Esophagus muscularis mucosa (tissue), 4 donors: ENCODE measurements at regions not wholly inside any gene's neighbourhood (a gene's known extent, or its start where the extent isn't known, plus 50 kb on each side); places are given as distances from the start of the nearest gene placed in this dataset.

ENCODE experiments used
- DNase-seq: peaks from one replicate; pipeline ENCODE4 v3.0.0-alpha.2; 2017; ENCODE audit errors: extremely low spot score
- H3K27ac ChIP-seq, 4 donors: fragments of 200-600 bp; sonication (generic); replicated peaks in 1 of 4; 1 replicate in 3 of 4; 2 replicates in 1 of 4; pipeline ENCODE4 v1.5.1; 2016 to 2019; ENCODE audit warnings: mild to moderate bottlenecking in 1 of 4
- H3K27me3 ChIP-seq, 4 donors: fragments of 200-600 bp; sonication (generic); one replicate each; pipeline versions ENCODE4 v1.5.1 to v1.6.0; 2016 to 2019
- H3K36me3 ChIP-seq, 4 donors: fragments of 200-600 bp; sonication (generic); one replicate each; pipeline ENCODE4 v1.5.1; 2016 to 2019
- H3K4me1 ChIP-seq, 4 donors: fragments of 200-600 bp; sonication (generic); one replicate each; pipeline ENCODE4 v1.5.1; 2016 to 2019
- H3K4me3 ChIP-seq, 4 donors: fragments of 200-600 bp; sonication (generic); 1 replicate in 2 of 4; 2 replicates in 2 of 4; pipeline ENCODE4 v1.5.1; 2016 to 2019; ENCODE audit warnings: mild to moderate bottlenecking in 4 of 4, moderate library complexity in 1 of 4
- H3K9me3 ChIP-seq, 4 donors: fragments of 200-600 bp; sonication (generic); 1 replicate in 3 of 4; 2 replicates in 1 of 4; pipeline ENCODE4 v1.5.1; 2016 to 2019
- EP300 ChIP-seq: sonication (generic); formaldehyde crosslinking; IDR thresholded peaks from one replicate; pipeline ENCODE4 v1.6.1; 2017; ENCODE audit warnings: antibody characterized with exemption
- POLR2A ChIP-seq: fragments of 450-650 bp; IDR thresholded peaks from one replicate; pipeline ENCODE4 v1.6.1; 2017; ENCODE audit warnings: antibody characterized with exemption, moderate library complexity, mild to moderate bottlenecking, low read depth
- POLR2AphosphoS5 ChIP-seq, 2 donors: sonication (generic); formaldehyde crosslinking; IDR thresholded peaks; one replicate each; pipeline ENCODE4 v1.6.1; 2017; ENCODE audit warnings: antibody characterized with exemption in 2 of 2
- WGBS: methylation state at CpG from one replicate; pipeline ENCODE4 v1.1.5; 2018; 5-methylcytosine and 5-hydroxymethylcytosine counted together
- intact Hi-C: fragments of 100-400 bp; cut with DNase I; formaldehyde crosslinking; loops from one replicate; pipeline ENCODE4 v1.15.1; 2023
- TF ChIP-seq, protein P1 (sequence below), 3 experiments: fragments of 200-600 bp in 2 of 3; fragments of 450-650 bp in 1 of 3; sonication (generic) in 2 of 3; IDR thresholded peaks; one replicate each; pipeline ENCODE4 v1.5.1; 2017 to 2019; ENCODE audit warnings: antibody characterized with exemption in 3 of 3, mild to moderate bottlenecking in 2 of 3, moderate library complexity in 1 of 3

DNA sequence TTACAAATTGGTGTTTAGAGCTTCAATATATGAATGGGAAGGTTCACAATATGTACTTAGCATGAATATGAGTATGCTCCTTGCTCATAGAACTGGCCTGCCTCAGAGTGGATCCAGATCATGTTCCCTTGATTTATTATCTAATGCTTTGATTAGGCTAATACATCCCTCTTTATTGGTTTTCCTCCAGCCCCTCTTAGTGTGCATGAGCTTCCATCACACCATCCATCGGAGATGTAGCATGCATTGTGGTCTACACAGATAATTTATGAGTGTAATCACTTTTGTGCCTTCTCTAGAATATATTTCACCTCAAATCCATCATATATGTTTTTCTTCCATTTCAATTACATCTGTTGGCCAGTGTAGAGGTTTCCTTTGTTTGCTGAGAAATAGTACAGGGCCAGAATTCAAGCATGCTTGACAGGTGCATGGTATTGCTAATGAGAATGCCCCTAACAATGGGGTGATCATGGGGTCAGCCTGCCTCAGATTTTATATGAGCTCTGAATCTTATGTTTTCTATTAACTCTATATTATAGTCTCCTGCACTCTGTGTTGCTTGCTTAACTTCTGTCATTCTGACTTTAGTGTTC is 786.4 kb upstream of the ARPP21 start:
- H3K36me3 ChIP-seq = no peaks in the 10 kb centered on the region
- TF ChIP-seq, protein P1, sequence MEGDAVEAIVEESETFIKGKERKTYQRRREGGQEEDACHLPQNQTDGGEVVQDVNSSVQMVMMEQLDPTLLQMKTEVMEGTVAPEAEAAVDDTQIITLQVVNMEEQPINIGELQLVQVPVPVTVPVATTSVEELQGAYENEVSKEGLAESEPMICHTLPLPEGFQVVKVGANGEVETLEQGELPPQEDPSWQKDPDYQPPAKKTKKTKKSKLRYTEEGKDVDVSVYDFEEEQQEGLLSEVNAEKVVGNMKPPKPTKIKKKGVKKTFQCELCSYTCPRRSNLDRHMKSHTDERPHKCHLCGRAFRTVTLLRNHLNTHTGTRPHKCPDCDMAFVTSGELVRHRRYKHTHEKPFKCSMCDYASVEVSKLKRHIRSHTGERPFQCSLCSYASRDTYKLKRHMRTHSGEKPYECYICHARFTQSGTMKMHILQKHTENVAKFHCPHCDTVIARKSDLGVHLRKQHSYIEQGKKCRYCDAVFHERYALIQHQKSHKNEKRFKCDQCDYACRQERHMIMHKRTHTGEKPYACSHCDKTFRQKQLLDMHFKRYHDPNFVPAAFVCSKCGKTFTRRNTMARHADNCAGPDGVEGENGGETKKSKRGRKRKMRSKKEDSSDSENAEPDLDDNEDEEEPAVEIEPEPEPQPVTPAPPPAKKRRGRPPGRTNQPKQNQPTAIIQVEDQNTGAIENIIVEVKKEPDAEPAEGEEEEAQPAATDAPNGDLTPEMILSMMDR (IDR thresholded peaks at IDR 0.05) = no peak
- TF ChIP-seq EP300 = no peak
- no peak for TF ChIP-seq POLR2A
- no peak for TF ChIP-seq POLR2AphosphoS5 (IDR thresholded peaks at IDR 0.05)
- H3K9me3 ChIP-seq = no peaks in the 10 kb centered on the region
- intact Hi-C loops = no loop called here
- H3K27me3 ChIP-seq = no peaks in the 10 kb centered on the region
- no peak overlapping the region for H3K4me3 ChIP-seq
- no peak overlapping the region for H3K27ac ChIP-seq
- no peak for DNase-seq
- 95% methylated on average over 1 of the region's 1 CpG for WGBS
- peaks cover 0 to 7% (median 2%) of the 10 kb centered on the region in 4 donors for H3K4me1 ChIP-seq

DNA sequence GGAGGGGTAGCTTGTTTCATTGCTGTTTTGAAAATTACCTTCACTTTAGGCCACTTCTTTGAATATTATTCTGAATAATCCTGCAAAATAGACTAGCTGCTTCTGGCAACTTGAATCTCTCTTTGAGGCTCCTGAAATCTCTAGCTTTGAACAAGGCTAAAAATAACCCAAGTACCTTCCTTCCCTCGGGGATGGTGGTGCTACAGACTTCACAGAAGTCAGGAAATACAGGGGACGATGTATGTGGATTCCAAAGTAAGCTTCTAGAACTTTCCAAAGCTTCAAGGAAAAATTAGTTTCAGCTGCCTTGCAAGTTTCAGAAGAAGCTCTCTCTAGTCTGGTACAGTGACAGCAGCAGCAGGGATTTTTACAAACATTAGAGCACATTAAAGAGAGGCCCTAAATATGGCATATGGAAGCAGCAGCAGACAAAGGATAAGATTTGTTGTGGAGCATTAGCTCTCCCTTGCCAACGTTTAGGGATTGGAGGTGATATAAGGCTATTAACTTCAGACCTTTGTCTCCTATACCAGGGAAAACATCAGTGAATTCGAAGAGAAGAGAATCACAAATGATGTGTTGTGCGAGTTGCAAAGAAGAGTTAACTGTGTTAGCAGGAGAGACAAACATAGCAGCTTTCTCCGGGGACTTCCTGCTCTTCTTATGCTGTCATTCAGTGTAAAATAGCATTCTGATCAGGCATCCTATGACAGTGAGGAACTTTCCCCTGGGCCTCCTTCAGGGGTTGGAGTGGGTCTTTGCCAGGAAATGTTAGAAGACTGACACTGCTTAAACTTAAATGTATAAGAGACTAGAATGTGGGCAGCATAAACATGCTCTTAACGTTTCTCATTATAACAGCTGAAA is 783.0 kb upstream of the ARPP21 start:
- intact Hi-C loops = no loop called here
- H3K27me3 ChIP-seq = no peaks in the 10 kb centered on the region
- H3K4me1 ChIP-seq = peaks cover 0 to 7% (median 2%) of the 10 kb centered on the region in 4 donors
- no peak overlapping the region for H3K27ac ChIP-seq
- TF ChIP-seq EP300 = no peak
- TF ChIP-seq, protein P1 (IDR thresholded peaks at IDR 0.05) = no peak
- TF ChIP-seq POLR2AphosphoS5 (IDR thresholded peaks at IDR 0.05) = no peak
- TF ChIP-seq POLR2A = no peak
- H3K4me3 ChIP-seq = no peak overlapping the region
- H3K36me3 ChIP-seq = no peaks in the 10 kb centered on the region
- 16% methylated on average over 7 of the region's 7 CpGs for WGBS
- DNase-seq = no peak
- no peaks in the 10 kb centered on the region for H3K9me3 ChIP-seq

DNA sequence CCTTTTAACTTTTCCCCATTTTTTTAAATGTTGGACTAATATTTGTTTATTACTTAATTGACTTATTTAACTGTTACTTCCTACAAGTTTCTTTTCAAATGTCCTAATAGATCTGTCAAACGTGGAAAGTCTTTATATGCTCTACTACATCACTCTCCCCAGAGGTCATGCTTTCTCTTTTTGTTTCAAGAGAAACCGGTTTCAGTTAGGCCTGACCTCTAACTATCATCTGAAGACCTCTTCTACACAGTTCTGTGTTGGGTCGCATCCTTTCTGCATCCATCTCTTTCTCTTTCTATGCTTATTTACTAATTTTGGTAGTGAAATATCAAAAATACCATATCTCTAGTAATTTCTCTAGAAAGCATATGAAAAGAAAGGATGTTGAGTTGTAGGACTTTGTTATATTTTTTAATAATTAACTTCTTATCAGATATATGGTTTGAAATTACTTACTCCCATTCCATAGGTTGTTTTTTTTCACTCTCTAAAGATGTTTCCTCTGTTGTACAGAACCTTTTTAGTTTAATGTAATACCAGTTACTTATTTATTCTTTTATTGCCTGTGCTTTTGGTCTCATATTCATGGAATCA is 781.2 kb upstream of the ARPP21 start:
- Histone ChIP-seq H3K36me3 (no peaks in the 10 kb centered on the region), H3K9me3 (no peaks in the 10 kb centered on the region), H3K4me3 (no peak overlapping the region), H3K27ac (no peak overlapping the region), H3K27me3 (no peaks in the 10 kb centered on the region), H3K4me1 (peaks cover 0 to 7% (median 2%) of the 10 kb centered on the region in 4 donors)
- intact Hi-C loops = no loop called here
- DNase-seq = no peak
- TF ChIP-seq, protein P1 (IDR thresholded peaks at IDR 0.05) = no peak
- TF ChIP-seq POLR2AphosphoS5 (IDR thresholded peaks at IDR 0.05) = no peak
- no peak for TF ChIP-seq POLR2A
- no peak for TF ChIP-seq EP300
- WGBS = 81% methylated on average over 3 of the region's 3 CpGs

DNA sequence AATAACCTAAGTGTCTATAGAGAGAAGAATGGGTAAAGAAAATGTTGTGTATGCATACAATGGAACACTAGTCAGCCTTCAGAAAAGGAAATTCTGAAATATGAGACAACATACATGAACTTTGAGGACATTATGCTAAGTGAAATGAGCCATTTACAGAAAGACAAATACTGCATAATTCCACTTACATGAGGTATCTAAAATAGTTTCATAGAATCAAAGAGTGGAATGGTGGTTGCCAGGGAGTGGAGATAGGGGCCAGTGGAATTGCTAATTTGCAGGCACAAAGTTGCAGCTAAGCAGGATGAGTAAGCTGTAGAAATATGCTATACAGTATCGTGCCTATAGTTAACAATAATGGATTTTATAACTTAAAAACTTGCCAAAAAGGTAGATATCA is 779.6 kb upstream of the ARPP21 start:
- H3K4me1 ChIP-seq = peaks cover 0 to 7% (median 2%) of the 10 kb centered on the region in 4 donors
- WGBS = 70% methylated on average over 1 of the region's 1 CpG

More for the DNA sequence above, 779.6 kb upstream of the ARPP21 start:
- Histone ChIP-seq H3K27me3 (no peaks in the 10 kb centered on the region), H3K9me3 (no peaks in the 10 kb centered on the region), H3K27ac (no peak overlapping the region), H3K4me3 (no peak overlapping the region), H3K36me3 (no peaks in the 10 kb centered on the region)
- TF ChIP-seq POLR2A (no peak), EP300 (no peak), POLR2AphosphoS5 (IDR thresholded peaks at IDR 0.05) (no peak)
- TF ChIP-seq, protein P1 (IDR thresholded peaks at IDR 0.05) = no peak
- intact Hi-C loops = no loop called here
- no peak for DNase-seq
